Skeletal muscle tissue (tissue), 3 donors: ENCODE measurements at regions not wholly inside any gene's neighbourhood (a gene's known extent, or its start where the extent isn't known, plus 50 kb on each side); places are given as distances from the start of the nearest gene placed in this dataset.

ENCODE experiments used
- H3K27ac ChIP-seq: one replicate; pipeline ENCODE4 v1.7.0; 2013; ENCODE audit warnings: mild to moderate bottlenecking, low read depth, low read length, inconsistent platforms
- H3K27me3 ChIP-seq, 3 donors: one replicate each; pipeline ENCODE4 v1.7.0; 2013; ENCODE audit warnings: low read length in 3 of 3; ENCODE audit not compliant: control insufficient read depth in 3 of 3, insufficient read depth in 3 of 3
- H3K36me3 ChIP-seq, 3 donors: one replicate each; pipeline ENCODE4 v1.7.0; 2013; ENCODE audit warnings: low read length in 3 of 3; ENCODE audit not compliant: control insufficient read depth in 3 of 3, insufficient read depth in 3 of 3
- H3K4me1 ChIP-seq, 3 donors: one replicate each; pipeline ENCODE4 v1.7.0; 2013; ENCODE audit warnings: low read length in 3 of 3, mild to moderate bottlenecking in 3 of 3; ENCODE audit not compliant: control insufficient read depth in 3 of 3, insufficient read depth in 3 of 3
- H3K4me3 ChIP-seq, 3 donors: one replicate each; pipeline ENCODE4 v1.7.0; 2013; ENCODE audit warnings: low read length in 3 of 3
- H3K9ac ChIP-seq, 3 donors: one replicate each; pipeline ENCODE4 v1.7.0; 2013; ENCODE audit warnings: low read length in 3 of 3, mild to moderate bottlenecking in 3 of 3, moderate library complexity in 2 of 3, low read depth in 1 of 3
- H3K9me3 ChIP-seq, 3 donors: one replicate each; pipeline ENCODE4 v1.7.0; 2013; ENCODE audit warnings: low read length in 3 of 3; ENCODE audit not compliant: control insufficient read depth in 3 of 3
- donor health status: Osteomylitis.

- Histone ChIP-seq H3K27ac (no peak overlapping the region), H3K36me3 (no peaks in the 10 kb centered on the region), H3K4me3 (no peak overlapping the region), H3K4me1 (no peaks in the 10 kb centered on the region), H3K27me3 (no peaks in the 10 kb centered on the region), H3K9me3 (no peaks in the 10 kb centered on the region), H3K9ac (no peak overlapping the region)
These were observed 172.8 kb upstream of the C2CD4B start for GRCh38 chr15:62337934-62338333.

GRCh38 chr15:62338497-62338896 lies 173.4 kb upstream of the C2CD4B start:
- Histone ChIP-seq H3K9ac (no peak overlapping the region), H3K4me3 (no peak overlapping the region), H3K9me3 (no peaks in the 10 kb centered on the region), H3K27me3 (no peaks in the 10 kb centered on the region), H3K36me3 (no peaks in the 10 kb centered on the region), H3K27ac (no peak overlapping the region), H3K4me1 (no peaks in the 10 kb centered on the region)

- Histone ChIP-seq H3K4me3 (no peak overlapping the region), H3K27me3 (no peaks in the 10 kb centered on the region), H3K9me3 (peaks cover 0 to 2% (median 0%) of the 10 kb centered on the region in 3 donors), H3K4me1 (no peaks in the 10 kb centered on the region), H3K9ac (no peak overlapping the region), H3K36me3 (no peaks in the 10 kb centered on the region), H3K27ac (no peak overlapping the region)
These were observed 177.9 kb upstream of the C2CD4B start for GRCh38 chr15:62342959-62343358.

DNA sequence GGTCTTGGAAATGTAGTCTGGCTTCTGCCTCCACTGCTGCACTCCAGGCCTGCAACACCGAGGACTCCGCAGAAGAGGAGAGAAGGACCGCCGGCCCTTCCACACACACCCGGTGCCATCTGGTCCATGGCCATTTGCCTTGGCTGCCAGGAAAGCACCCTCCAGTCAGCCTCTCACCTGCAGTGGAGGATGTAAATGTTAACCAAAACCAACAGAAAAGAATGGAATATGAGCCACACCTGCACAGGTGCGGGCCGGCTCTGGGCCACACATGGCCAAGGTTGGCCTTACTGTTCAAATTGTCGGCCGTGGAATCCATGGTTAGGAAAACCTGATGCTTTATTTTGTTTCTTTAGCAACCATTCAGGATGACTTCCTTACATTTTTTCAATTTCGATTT lies 178.3 kb upstream of the C2CD4B start:
- Histone ChIP-seq H3K27ac (no peak overlapping the region), H3K27me3 (no peaks in the 10 kb centered on the region), H3K9ac (no peak overlapping the region), H3K4me3 (no peak overlapping the region), H3K4me1 (no peaks in the 10 kb centered on the region), H3K9me3 (peaks cover 0 to 2% (median 0%) of the 10 kb centered on the region in 3 donors), H3K36me3 (no peaks in the 10 kb centered on the region)

GRCh38 chr15:62344806-62345539 lies 179.9 kb upstream of the C2CD4B start:
- Histone ChIP-seq H3K27me3 (no peaks in the 10 kb centered on the region), H3K36me3 (no peaks in the 10 kb centered on the region)

GRCh38 chr15:62346168-62346567 lies 181.1 kb upstream of the C2CD4B start:
- Histone ChIP-seq H3K4me1 (no peaks in the 10 kb centered on the region), H3K36me3 (no peaks in the 10 kb centered on the region), H3K27me3 (no peaks in the 10 kb centered on the region), H3K9ac (no peak overlapping the region), H3K27ac (no peak overlapping the region), H3K4me3 (no peak overlapping the region), H3K9me3 (peaks cover 0 to 2% (median 0%) of the 10 kb centered on the region in 3 donors)

More at GRCh38 chr15:62344806-62345539, 179.9 kb upstream of the C2CD4B start:
- peaks cover 0 to 2% (median 0%) of the 10 kb centered on the region in 3 donors for H3K9me3 ChIP-seq
- H3K4me1 ChIP-seq, result no peaks in the 10 kb centered on the region
- H3K9ac ChIP-seq, result no peak overlapping the region
- no peak overlapping the region for H3K27ac ChIP-seq
- H3K4me3 ChIP-seq, result peak overlapping the region in 1 of 3 donors; percentile 22

- Histone ChIP-seq H3K9me3 (peaks cover 0 to 2% (median 0%) of the 10 kb centered on the region in 3 donors), H3K4me1 (no peaks in the 10 kb centered on the region), H3K27ac (no peak overlapping the region), H3K4me3 (no peak overlapping the region), H3K27me3 (no peaks in the 10 kb centered on the region), H3K36me3 (no peaks in the 10 kb centered on the region), H3K9ac (no peak overlapping the region)
These were observed 183.0 kb upstream of the C2CD4B start for GRCh38 chr15:62348118-62348517.

DNA sequence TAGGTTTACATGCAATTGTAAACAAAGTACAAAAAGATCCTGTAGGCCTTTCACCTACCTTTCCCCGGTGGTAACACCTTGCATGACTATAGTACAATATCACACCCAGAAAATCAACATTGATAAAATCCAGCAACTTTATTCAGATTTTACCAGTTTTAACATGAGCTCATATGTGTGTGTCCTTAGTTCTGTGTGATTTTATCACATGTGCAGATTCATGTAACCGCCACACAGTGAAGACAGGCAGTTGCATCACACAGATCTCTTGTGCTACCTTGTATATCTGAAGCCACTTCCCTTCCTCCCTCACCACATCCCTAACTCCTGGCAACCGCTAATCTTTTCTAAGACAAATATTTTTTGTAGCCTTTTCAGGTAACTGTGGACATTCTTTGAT lies 183.5 kb upstream of the C2CD4B start:
- Histone ChIP-seq H3K27me3 (no peaks in the 10 kb centered on the region), H3K36me3 (no peaks in the 10 kb centered on the region), H3K9ac (no peak overlapping the region), H3K27ac (no peak overlapping the region), H3K4me1 (no peaks in the 10 kb centered on the region), H3K4me3 (no peak overlapping the region), H3K9me3 (peaks cover 0 to 2% (median 0%) of the 10 kb centered on the region in 3 donors)

DNA sequence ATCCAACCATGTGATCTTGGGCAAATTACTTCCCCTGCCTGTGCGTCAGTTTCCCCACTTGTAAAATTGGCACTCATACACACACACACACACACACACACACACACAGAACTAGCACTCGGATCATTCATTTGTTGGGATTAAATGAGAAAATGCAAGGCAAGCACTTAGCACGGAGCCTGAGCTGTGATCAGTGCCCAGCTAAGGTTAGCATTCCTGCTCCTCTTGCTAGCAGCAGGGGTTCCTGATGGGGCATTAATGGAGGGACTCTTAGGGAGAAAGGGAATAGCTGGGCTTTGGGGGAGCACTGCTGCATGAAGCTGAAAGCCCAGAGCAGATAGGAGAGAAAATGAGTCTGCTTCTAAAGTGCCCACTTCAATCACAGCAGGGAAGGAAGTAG lies 187.7 kb upstream of the C2CD4B start:
- Histone ChIP-seq H3K4me3 (no peak overlapping the region), H3K9me3 (no peaks in the 10 kb centered on the region), H3K4me1 (no peaks in the 10 kb centered on the region), H3K27me3 (no peaks in the 10 kb centered on the region), H3K36me3 (no peaks in the 10 kb centered on the region), H3K27ac (no peak overlapping the region), H3K9ac (no peak overlapping the region)

DNA sequence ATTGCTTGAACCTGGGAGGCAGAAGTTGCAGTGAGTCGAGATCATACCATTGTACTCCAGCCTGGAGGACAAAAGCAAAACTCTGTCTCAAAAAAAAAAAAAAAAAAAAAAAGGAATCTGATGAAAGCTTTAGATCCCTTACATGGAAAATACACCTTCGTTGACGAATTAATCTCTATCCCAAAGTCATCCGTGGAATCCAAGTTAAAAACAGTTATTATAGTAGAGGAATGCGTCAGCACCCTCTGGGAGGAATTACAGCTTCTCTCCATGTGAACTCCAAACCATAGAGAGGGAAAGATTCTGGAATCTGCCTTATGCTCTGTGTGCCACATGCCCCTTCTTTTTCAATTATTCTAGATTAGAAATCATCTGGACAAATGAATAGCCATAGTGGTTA lies 192.3 kb upstream of the C2CD4B start:
- Histone ChIP-seq H3K4me3 (no peak overlapping the region), H3K9ac (no peak overlapping the region), H3K9me3 (no peaks in the 10 kb centered on the region), H3K36me3 (no peaks in the 10 kb centered on the region), H3K27ac (no peak overlapping the region), H3K27me3 (peaks cover 2 to 6% (median 4%) of the 10 kb centered on the region in 3 donors), H3K4me1 (no peaks in the 10 kb centered on the region)
